ENCODE measurements at regions not wholly inside any gene's neighbourhood (a gene's known extent, or its start where the extent isn't known, plus 50 kb on each side); places are given as distances from the start of the nearest gene placed in this dataset.

DNA sequence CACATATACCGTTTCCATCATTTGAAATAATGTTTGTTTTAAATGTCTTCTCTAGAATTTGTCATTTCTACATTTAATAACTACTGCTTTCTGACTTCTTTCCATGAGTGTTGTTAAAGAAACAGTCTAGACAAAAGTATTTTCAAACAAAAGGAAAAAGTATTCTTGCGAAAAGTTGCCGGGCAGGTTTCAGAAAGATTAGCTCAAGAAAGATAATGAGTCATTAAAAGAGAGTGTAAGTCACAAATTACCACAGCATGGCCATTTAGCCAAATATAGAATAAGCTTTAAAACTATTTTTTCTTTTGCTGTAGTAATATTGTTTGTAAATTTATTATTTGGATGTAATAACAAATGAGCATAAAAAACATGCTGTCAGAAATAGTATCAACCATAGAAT is 493.0 kb downstream of the TLL1 start:
- TF ChIP-seq CTCF (conservative IDR thresholded peaks at IDR 0.05; ENCODE audit: low read depth, low read length) (no peak), RFX5 (IDR thresholded peaks at IDR 0.05; ENCODE audit: low read depth, low read length) (no peak), RAD21 (IDR thresholded peaks at IDR 0.05; ENCODE audit: low read length) (no peak), MAZ (IDR thresholded peaks at IDR 0.05; ENCODE audit: borderline replicate concordance, low read depth, low read length) (no peak), POLR2A (IDR thresholded peaks at IDR 0.05; ENCODE audit: low read depth, low read length) (no peak), MXI1 (IDR thresholded peaks at IDR 0.05; ENCODE audit: borderline replicate concordance, low read depth, low read length) (no peak)

All from IMR-90 (cell line).